ENCODE measurements at regions not wholly inside any gene's neighbourhood (a gene's known extent, or its start where the extent isn't known, plus 50 kb on each side); places are given as distances from the start of the nearest gene placed in this dataset.
A peak's percentile ranks its signal among the peaks of the same experiment; 100 is the strongest.

DNA sequence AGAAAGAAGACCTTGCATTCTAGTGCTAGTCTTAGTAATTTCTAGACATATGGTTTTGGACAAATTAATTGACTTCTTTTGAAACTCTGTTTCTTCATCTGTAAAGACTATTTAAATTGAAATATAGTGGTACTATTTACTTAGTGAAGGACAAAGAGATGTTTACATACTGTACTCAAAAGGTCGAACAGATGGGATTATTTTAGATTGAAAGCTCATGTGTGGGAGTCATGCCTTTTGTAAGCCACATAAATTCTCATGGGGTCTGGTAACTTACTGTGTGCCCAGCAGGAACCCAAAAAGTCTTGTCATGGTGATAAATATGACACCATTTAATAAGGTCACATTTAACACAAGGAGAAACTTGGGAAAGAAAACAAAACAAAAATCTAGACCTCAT lies 368.2 kb upstream of the CITED2 start:
- Mint-ChIP-seq H3K27ac (ENCODE audit: low read depth, unreplicated experiment) (peak overlapping the region; percentile 85), H3K4me1 (ENCODE audit: insufficient read depth, unreplicated experiment) (peaks cover 47% of the 10 kb centered on the region), H3K27me3 (ENCODE audit: insufficient read depth, unreplicated experiment) (no peaks in the 10 kb centered on the region), H3K4me3 (ENCODE audit: unreplicated experiment) (no peak overlapping the region), H3K9me3 (ENCODE audit: unreplicated experiment) (peaks cover 8% of the 10 kb centered on the region), H3K36me3 (ENCODE audit: insufficient read depth, unreplicated experiment) (no peaks in the 10 kb centered on the region)
- POLR2A ChIA-PET = interaction anchor here (1.0 to 3.5 kb wide), 6 partner anchors 10 to 367 kb away, joined by 3 to 25 read pairs (median 6); partner anchors contain the start of gene CITED2
- CTCF ChIA-PET = no interaction called here
- no peak for TF ChIP-seq CTCF (IDR thresholded peaks at IDR 0.05; ENCODE audit: unreplicated experiment)
- no TSS peak for BruUV-seq (replicated peaks)
- no peak for DNase-seq (ENCODE audit: unreplicated experiment)
- intact Hi-C loops (cut with micrococcal nuclease) = no loop called here

- ChIA-PET CTCF (no interaction called here), POLR2A (interaction anchor here (0.9 kb wide), 1 partner anchor 331 kb away, joined by 4 read pairs; no protein-coding TSS in a partner anchor)
- Mint-ChIP-seq H3K27ac (ENCODE audit: low read depth, unreplicated experiment) (no peak overlapping the region), H3K36me3 (ENCODE audit: insufficient read depth, unreplicated experiment) (no peaks in the 10 kb centered on the region), H3K4me3 (ENCODE audit: unreplicated experiment) (no peak overlapping the region), H3K27me3 (ENCODE audit: insufficient read depth, unreplicated experiment) (no peaks in the 10 kb centered on the region), H3K9me3 (ENCODE audit: unreplicated experiment) (peaks cover 8% of the 10 kb centered on the region), H3K4me1 (ENCODE audit: insufficient read depth, unreplicated experiment) (peaks cover 36% of the 10 kb centered on the region)
- no peak for TF ChIP-seq CTCF (IDR thresholded peaks at IDR 0.05; ENCODE audit: unreplicated experiment)
- no peak for DNase-seq (ENCODE audit: unreplicated experiment)
- no TSS peak for BruUV-seq (replicated peaks)
- intact Hi-C loops (cut with micrococcal nuclease) = loop anchor here (10.0 kb wide), 1 partner anchor 364 kb away; the partner anchor contains the start of gene CITED2
Observed at GRCh38 chr6:139738801-139739455, 364.5 kb upstream of the CITED2 start.

DNA sequence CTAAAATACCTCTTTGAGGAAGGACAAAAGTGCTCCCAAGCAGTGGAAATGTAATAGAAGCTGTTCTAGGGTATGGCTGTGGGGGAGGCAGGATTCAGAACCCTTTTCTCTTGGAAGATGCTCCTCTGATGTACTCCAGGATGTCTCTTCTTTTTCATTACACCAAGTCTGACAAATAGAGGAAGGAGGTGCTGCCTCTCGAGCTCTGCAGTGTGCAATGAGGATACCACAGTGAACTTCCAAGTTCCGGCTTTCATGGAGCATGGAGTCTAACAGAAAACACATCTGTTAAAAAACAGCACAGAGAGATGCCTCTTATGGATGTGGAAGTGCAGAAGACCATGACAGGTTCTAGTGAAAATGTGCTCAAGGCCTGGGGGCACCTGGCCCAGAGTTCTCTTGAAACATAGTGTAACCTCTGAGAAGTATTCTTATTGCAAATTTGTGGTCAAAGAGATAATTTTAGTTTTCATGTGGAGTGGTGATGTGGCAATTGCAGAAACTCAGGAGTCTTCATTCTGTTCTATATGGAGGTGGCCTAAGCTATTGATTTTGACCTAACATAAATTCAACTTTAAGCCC lies 362.0 kb upstream of the CITED2 start:
- Mint-ChIP-seq H3K9me3 (ENCODE audit: unreplicated experiment) (peaks cover 8% of the 10 kb centered on the region), H3K27me3 (ENCODE audit: insufficient read depth, unreplicated experiment) (no peaks in the 10 kb centered on the region), H3K4me3 (ENCODE audit: unreplicated experiment) (no peak overlapping the region), H3K36me3 (ENCODE audit: insufficient read depth, unreplicated experiment) (no peaks in the 10 kb centered on the region), H3K4me1 (ENCODE audit: insufficient read depth, unreplicated experiment) (peaks cover 35% of the 10 kb centered on the region), H3K27ac (ENCODE audit: low read depth, unreplicated experiment) (no peak overlapping the region)
- DNase-seq (ENCODE audit: unreplicated experiment) = no peak
- ChIA-PET POLR2A (interaction anchor here (1.1 kb wide), 1 partner anchor 360 kb away, joined by 3 read pairs; no protein-coding TSS in a partner anchor), CTCF (no interaction called here)
- TF ChIP-seq CTCF (IDR thresholded peaks at IDR 0.05; ENCODE audit: unreplicated experiment) = no peak
- no TSS peak for BruUV-seq (replicated peaks)
- intact Hi-C loops (cut with micrococcal nuclease) = loop anchor here (10.0 kb wide), 1 partner anchor 362 kb away; the partner anchor contains the start of gene CITED2

GRCh38 chr6:139732451-139732850 lies 358.0 kb upstream of the CITED2 start:
- Mint-ChIP-seq H3K9me3 (ENCODE audit: unreplicated experiment) (peaks cover under 1% of the 10 kb centered on the region), H3K27ac (ENCODE audit: low read depth, unreplicated experiment) (peak overlapping the region; percentile 84), H3K4me1 (ENCODE audit: insufficient read depth, unreplicated experiment) (peaks cover 16% of the 10 kb centered on the region), H3K36me3 (ENCODE audit: insufficient read depth, unreplicated experiment) (no peaks in the 10 kb centered on the region), H3K27me3 (ENCODE audit: insufficient read depth, unreplicated experiment) (no peaks in the 10 kb centered on the region), H3K4me3 (ENCODE audit: unreplicated experiment) (peak overlapping the region; percentile 15)
- TF ChIP-seq CTCF (IDR thresholded peaks at IDR 0.05; ENCODE audit: unreplicated experiment) = no peak
- BruUV-seq (replicated peaks) = no TSS peak
- ChIA-PET POLR2A (interaction anchor here (0.8 to 3.1 kb wide), 20 partner anchors 8 to 1126 kb away, joined by 3 to 49 read pairs (median 5); partner anchors contain the start of gene CITED2), CTCF (interaction anchor here (0.5 to 1.1 kb wide), 5 partner anchors 22 to 408 kb away, joined by 3 to 4 read pairs (median 3); no protein-coding TSS in a partner anchor)
- intact Hi-C loops (cut with micrococcal nuclease) = loop anchor here (10.0 kb wide), 1 partner anchor 358 kb away; the partner anchor contains the start of gene CITED2
- DNase-seq (ENCODE audit: unreplicated experiment) = peak; percentile 79

All from MCF 10A (cell line).